GM12892 (cell line): ENCODE measurements at regions not wholly inside any gene's neighbourhood (a gene's known extent, or its start where the extent isn't known, plus 50 kb on each side); places are given as distances from the start of the nearest gene placed in this dataset.

ENCODE experiments used
- POLR2A ChIP-seq: IDR thresholded peaks from 2 replicates; pipeline ENCODE4 v1.6.1; 2011; ENCODE audit warnings: low read depth, low read length, control low read depth
- TAF1 ChIP-seq: IDR thresholded peaks from 2 replicates; pipeline ENCODE4 v1.6.1; 2011; ENCODE audit warnings: low read depth, mild to moderate bottlenecking, control low read depth, low read length, borderline replicate concordance

- TF ChIP-seq POLR2A (no peak), TAF1 (no peak)
These were observed 712.1 kb downstream of the CDH9 start for GRCh38 chr5:26326153-26326759.
